ENCODE measurements at regions not wholly inside any gene's neighbourhood (a gene's known extent, or its start where the extent isn't known, plus 50 kb on each side); places are given as distances from the start of the nearest gene placed in this dataset. TPM values are rescaled to one million over a fixed set of nuclear protein-coding genes. Genes with fewer than 3 reads are reported as not detected.

GRCh38 chrX:9414416-9414815, 50.4 kb upstream of the TBL1X start:
- DNase-seq (ENCODE audit: low spot score) (no peak), ATAC-seq (ENCODE audit: low FRiP score) (no peak)
- no peak for TF ChIP-seq CTCF (IDR thresholded peaks at IDR 0.05)

Small RNA genes lying in the stretch of these regions (small RNA-seq; reads per million reads assigned to genes)
- gene AC119618.1 (not detected), gene RNA5SP499 (not detected)
